NCI-H510A treated with DMSO at 0.1 percent for 48 hours (cell line): ENCODE measurements at regions not wholly inside any gene's neighbourhood (a gene's known extent, or its start where the extent isn't known, plus 50 kb on each side); places are given as distances from the start of the nearest gene placed in this dataset.

ENCODE experiments used
- DNase-seq: peaks from one replicate; lab custom pipeline; 2025; lab: John Stamatoyannopoulos, UW

GRCh38 chr2:147062073-147062472, 782.8 kb upstream of the ACVR2A start:
- no peak for DNase-seq

- DNase-seq = no peak
These were observed 783.6 kb upstream of the ACVR2A start for GRCh38 chr2:147061269-147061668.

GRCh38 chr2:147057892-147058490, 786.8 kb upstream of the ACVR2A start:
- no peak for DNase-seq

- DNase-seq = no peak
These were observed 793.0 kb upstream of the ACVR2A start for GRCh38 chr2:147051814-147052213.

- no peak for DNase-seq
These were observed 793.6 kb upstream of the ACVR2A start for GRCh38 chr2:147051248-147051647.

GRCh38 chr2:147049957-147050356, 794.9 kb upstream of the ACVR2A start:
- no peak for DNase-seq

- DNase-seq = no peak
These were observed 798.4 kb upstream of the ACVR2A start for GRCh38 chr2:147046473-147046872.

GRCh38 chr2:147045113-147045512, 799.7 kb upstream of the ACVR2A start:
- DNase-seq = peak; percentile 29

- no peak for DNase-seq
These were observed 803.7 kb upstream of the ACVR2A start for GRCh38 chr2:147041121-147041494.

- DNase-seq = no peak
These were observed 804.3 kb upstream of the ACVR2A start for GRCh38 chr2:147040298-147041120.

GRCh38 chr2:147037048-147037447, 807.8 kb upstream of the ACVR2A start:
- no peak for DNase-seq

GRCh38 chr2:147033044-147033443, 811.8 kb upstream of the ACVR2A start:
- no peak for DNase-seq

GRCh38 chr2:147031897-147032296, 812.9 kb upstream of the ACVR2A start:
- no peak for DNase-seq

GRCh38 chr2:147030966-147031720, 813.7 kb upstream of the ACVR2A start:
- DNase-seq = no peak

GRCh38 chr2:147027436-147027835, 817.4 kb upstream of the ACVR2A start:
- no peak for DNase-seq

GRCh38 chr2:147026664-147027295, 818.0 kb upstream of the ACVR2A start:
- no peak for DNase-seq

- DNase-seq = no peak
These were observed 818.9 kb upstream of the ACVR2A start for GRCh38 chr2:147025646-147026585.

- DNase-seq = no peak
These were observed 825.5 kb upstream of the ACVR2A start for GRCh38 chr2:147019311-147019710.

GRCh38 chr2:147017951-147018645, 826.7 kb upstream of the ACVR2A start:
- no peak for DNase-seq

GRCh38 chr2:147016181-147016580, 828.6 kb upstream of the ACVR2A start:
- no peak for DNase-seq

- DNase-seq = no peak
These were observed 829.2 kb upstream of the ACVR2A start for GRCh38 chr2:147015591-147015990.
